ENCODE measurements at regions not wholly inside any gene's neighbourhood (a gene's known extent, or its start where the extent isn't known, plus 50 kb on each side); places are given as distances from the start of the nearest gene placed in this dataset.

GRCh38 chr6:168870982-168871381, 382.7 kb downstream of the THBS2 start:
- Histone ChIP-seq H3K9me3 (no peaks in the 10 kb centered on the region), H3K27ac (no peak overlapping the region), H3K4me1 (peaks cover 0 to 7% (median 0%) of the 10 kb centered on the region in 4 donors), H3K4me3 (no peak overlapping the region), H3K36me3 (no peaks in the 10 kb centered on the region), H3K27me3 (no peaks in the 10 kb centered on the region)
- WGBS, 5 donors = 69 to 87% (median 76%) methylated on average over 8 to 13 of the region's 13 CpGs
- no peak for DNase-seq
- intact Hi-C loops (cut with DNase I; ENCODE audit: low total_unique reads) = no loop called here
- TF ChIP-seq POLR2A (IDR thresholded peaks at IDR 0.05) (no peak), CTCF (IDR thresholded peaks at IDR 0.05) (no peak), POLR2AphosphoS5 (IDR thresholded peaks at IDR 0.05) (no peak), EP300 (IDR thresholded peaks at IDR 0.05) (no peak)

DNA sequence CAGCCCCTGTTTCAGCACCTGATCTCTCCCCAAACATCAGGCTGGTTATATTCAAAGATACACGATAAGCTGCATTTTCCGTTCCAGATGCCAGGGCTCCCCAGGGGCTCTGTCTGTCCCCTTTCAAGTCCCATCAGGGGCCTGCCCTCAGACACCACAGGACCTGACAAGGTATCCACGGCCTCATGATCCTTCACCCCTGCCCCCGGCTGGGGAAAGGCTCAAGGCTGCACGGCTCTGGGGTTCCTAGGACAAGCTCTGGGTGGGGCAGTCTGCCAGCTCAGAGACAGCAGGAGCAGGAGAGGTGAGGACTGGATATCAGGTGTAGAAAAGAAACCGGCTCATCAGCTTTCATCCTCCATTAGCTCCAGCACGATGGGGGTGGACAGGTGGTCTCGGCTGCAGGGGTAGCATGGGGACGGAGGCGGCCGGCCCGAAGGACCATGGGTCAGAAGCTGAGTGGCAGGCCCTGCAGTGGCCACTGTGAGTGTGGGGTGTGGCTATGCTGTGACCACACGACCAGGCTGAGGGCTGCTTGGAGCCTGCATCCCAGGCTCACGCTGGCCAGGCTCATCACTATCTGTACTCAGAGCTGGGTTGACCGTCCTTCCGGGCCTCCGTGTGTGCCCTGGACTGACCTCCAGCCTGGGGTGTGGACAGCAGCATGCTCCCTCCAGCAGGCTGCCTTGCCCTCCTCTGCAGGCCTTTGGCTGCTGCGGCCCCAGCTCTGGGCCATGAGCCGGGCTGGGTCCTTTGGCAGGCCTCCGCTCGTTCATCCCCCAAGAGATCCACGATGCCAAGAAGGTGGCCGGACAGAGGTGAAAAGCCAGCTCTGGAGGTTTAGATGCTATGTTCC, 386.2 kb downstream of the THBS2 start:
- no peak overlapping the region for H3K4me3 ChIP-seq
- no peak for DNase-seq
- intact Hi-C loops (cut with DNase I; ENCODE audit: low total_unique reads) = no loop called here
- 79 to 91% (median 83%) methylated on average over 19 to 23 of the region's 23 CpGs for WGBS, 5 donors
- peaks cover 0 to 7% (median 0%) of the 10 kb centered on the region in 4 donors for H3K4me1 ChIP-seq
- no peaks in the 10 kb centered on the region for H3K9me3 ChIP-seq
- TF ChIP-seq CTCF (IDR thresholded peaks at IDR 0.05) (no peak), POLR2A (IDR thresholded peaks at IDR 0.05) (no peak), EP300 (IDR thresholded peaks at IDR 0.05) (no peak), POLR2AphosphoS5 (IDR thresholded peaks at IDR 0.05) (no peak)
- no peak overlapping the region for H3K27ac ChIP-seq
- H3K36me3 ChIP-seq = no peaks in the 10 kb centered on the region
- no peaks in the 10 kb centered on the region for H3K27me3 ChIP-seq

- Histone ChIP-seq H3K36me3 (no peaks in the 10 kb centered on the region), H3K9me3 (no peaks in the 10 kb centered on the region), H3K27me3 (no peaks in the 10 kb centered on the region), H3K4me3 (no peak overlapping the region), H3K4me1 (peaks cover 0 to under 1% (median 0%) of the 10 kb centered on the region in 4 donors), H3K27ac (no peak overlapping the region)
- no peak for DNase-seq
- intact Hi-C loops (cut with DNase I; ENCODE audit: low total_unique reads) = no loop called here
- WGBS, 5 donors = 75 to 91% (median 87%) methylated on average over 3 to 5 of the region's 5 CpGs
- TF ChIP-seq CTCF (IDR thresholded peaks at IDR 0.05) = no peak
- TF ChIP-seq POLR2AphosphoS5 (IDR thresholded peaks at IDR 0.05) = no peak
- no peak for TF ChIP-seq POLR2A (IDR thresholded peaks at IDR 0.05)
- TF ChIP-seq EP300 (IDR thresholded peaks at IDR 0.05) = no peak
Measured at GRCh38 chr6:168866534-168866933, 387.1 kb downstream of the THBS2 start.

DNA sequence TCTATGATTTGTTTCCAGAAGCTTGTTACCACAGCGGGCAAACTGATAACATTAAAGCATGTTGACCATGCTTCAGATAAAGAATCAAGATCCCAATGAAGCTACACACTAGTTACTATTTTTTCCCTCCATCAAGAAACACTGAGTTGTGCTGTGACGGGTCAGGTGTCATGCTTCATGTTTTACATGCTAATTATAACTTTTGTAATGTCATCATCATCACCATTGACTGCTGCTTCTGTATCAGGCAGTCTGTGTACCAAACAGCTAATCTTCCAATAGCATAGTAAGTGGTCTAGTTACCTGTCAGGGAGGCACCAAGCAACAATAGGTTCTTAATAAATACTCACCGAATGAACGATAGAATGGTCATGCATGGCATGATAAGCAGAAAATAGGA, 388.1 kb downstream of the THBS2 start:
- no peaks in the 10 kb centered on the region for H3K36me3 ChIP-seq
- no peak for DNase-seq
- whole genome bisulfite sequencing, 5 donors = 51 to 80% (median 56%) methylated on average over 4 of the region's 4 CpGs
- H3K4me3 ChIP-seq = no peak overlapping the region
- H3K9me3 ChIP-seq = no peaks in the 10 kb centered on the region
- no peaks in the 10 kb centered on the region for H3K4me1 ChIP-seq
- peaks cover 0 to 3% (median 0%) of the 10 kb centered on the region in 3 donors for H3K27me3 ChIP-seq
- no peak overlapping the region for H3K27ac ChIP-seq
- intact Hi-C loops (cut with DNase I; ENCODE audit: low total_unique reads) = no loop called here
- TF ChIP-seq POLR2AphosphoS5 (IDR thresholded peaks at IDR 0.05) (no peak), POLR2A (IDR thresholded peaks at IDR 0.05) (no peak), EP300 (IDR thresholded peaks at IDR 0.05) (no peak), CTCF (IDR thresholded peaks at IDR 0.05) (no peak)

Measured in stomach (tissue), 8 donors.